Tibial nerve (tissue), 3 donors: ENCODE measurements at regions not wholly inside any gene's neighbourhood (a gene's known extent, or its start where the extent isn't known, plus 50 kb on each side); places are given as distances from the start of the nearest gene placed in this dataset.

Experiments
- POLR2A ChIP-seq, 2 donors: fragments of 450-650 bp; IDR thresholded peaks; one replicate each; pipeline ENCODE4 v1.6.1; 2017; ENCODE audit warnings: antibody characterized with exemption in 2 of 2, mild to moderate bottlenecking in 2 of 2, moderate library complexity in 2 of 2
- TF ChIP-seq, protein P1 (sequence below), 5 experiments: fragments of 200-600 bp in 3 of 5; fragments of 450-650 bp in 2 of 5; sonication (generic) in 3 of 5; IDR thresholded peaks; one replicate each; pipeline ENCODE4 v1.5.1; 2016 to 2019; ENCODE audit warnings: antibody characterized with exemption in 5 of 5, mild to moderate bottlenecking in 3 of 5, moderate library complexity in 2 of 5

DNA sequence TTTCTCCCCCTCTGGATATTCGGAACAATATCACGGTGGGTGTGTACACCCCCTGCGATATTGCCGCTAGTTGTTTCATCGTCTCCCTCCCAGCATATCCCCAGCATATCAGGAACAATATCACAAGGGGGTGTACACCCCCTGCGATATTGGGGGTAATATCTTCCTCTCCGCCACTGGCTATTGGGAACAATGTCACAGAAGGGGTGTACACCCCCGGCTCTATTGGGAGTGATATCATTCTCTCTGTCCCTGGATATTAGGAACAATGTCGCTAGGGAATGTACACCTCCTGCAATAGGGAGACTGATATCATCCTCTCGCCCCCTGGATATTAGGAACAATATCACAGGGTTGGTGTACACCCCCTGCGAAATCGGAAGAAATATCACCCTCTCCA is 1932.0 kb downstream of the SUCLG1 start:
- TF ChIP-seq, protein P1, sequence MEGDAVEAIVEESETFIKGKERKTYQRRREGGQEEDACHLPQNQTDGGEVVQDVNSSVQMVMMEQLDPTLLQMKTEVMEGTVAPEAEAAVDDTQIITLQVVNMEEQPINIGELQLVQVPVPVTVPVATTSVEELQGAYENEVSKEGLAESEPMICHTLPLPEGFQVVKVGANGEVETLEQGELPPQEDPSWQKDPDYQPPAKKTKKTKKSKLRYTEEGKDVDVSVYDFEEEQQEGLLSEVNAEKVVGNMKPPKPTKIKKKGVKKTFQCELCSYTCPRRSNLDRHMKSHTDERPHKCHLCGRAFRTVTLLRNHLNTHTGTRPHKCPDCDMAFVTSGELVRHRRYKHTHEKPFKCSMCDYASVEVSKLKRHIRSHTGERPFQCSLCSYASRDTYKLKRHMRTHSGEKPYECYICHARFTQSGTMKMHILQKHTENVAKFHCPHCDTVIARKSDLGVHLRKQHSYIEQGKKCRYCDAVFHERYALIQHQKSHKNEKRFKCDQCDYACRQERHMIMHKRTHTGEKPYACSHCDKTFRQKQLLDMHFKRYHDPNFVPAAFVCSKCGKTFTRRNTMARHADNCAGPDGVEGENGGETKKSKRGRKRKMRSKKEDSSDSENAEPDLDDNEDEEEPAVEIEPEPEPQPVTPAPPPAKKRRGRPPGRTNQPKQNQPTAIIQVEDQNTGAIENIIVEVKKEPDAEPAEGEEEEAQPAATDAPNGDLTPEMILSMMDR (IDR thresholded peaks at IDR 0.05), result no peak
- TF ChIP-seq POLR2A (IDR thresholded peaks at IDR 0.05), result no peak
